SU-DHL-6 (cell line): ENCODE measurements at regions not wholly inside any gene's neighbourhood (a gene's known extent, or its start where the extent isn't known, plus 50 kb on each side); places are given as distances from the start of the nearest gene placed in this dataset.

Source experiments
- H2AFZ ChIP-seq: fragments of 200-600 bp; sonication (generic); 2 replicates; pipeline ENCODE4 v1.6.1; 2014; ENCODE audit warnings: low read depth, mild to moderate bottlenecking, moderate library complexity, mixed read lengths, antibody characterized with exemption, low read length; ENCODE audit not compliant: severe bottlenecking
- H3F3A ChIP-seq: fragments of 200-600 bp; shearing (Covaris generic); 2 replicates; pipeline ENCODE4 v1.6.0; 2016; ENCODE audit warnings: antibody characterized with exemption, mild to moderate bottlenecking; ENCODE audit not compliant: insufficient read depth
- H3K27ac ChIP-seq: fragments of 200-600 bp; sonication (generic); 2 replicates; pipeline ENCODE4 v1.5.1; 2016; ENCODE audit warnings: low read depth, mild to moderate bottlenecking, low read length, moderate library complexity, mixed read lengths
- H3K27me3 ChIP-seq: fragments of 200-600 bp; sonication (generic), shearing (Covaris generic); 2 replicates; pipeline ENCODE4 v1.6.0; 2014; ENCODE audit warnings: mild to moderate bottlenecking, low read length
- H3K36me3 ChIP-seq: fragments of 200-600 bp; sonication (generic); 2 replicates; pipeline ENCODE4 v1.6.1; 2014; ENCODE audit warnings: mild to moderate bottlenecking, low read length, mixed read lengths
- H3K4me2 ChIP-seq: fragments of 300-600, 200-600 bp; shearing (Covaris generic), sonication (generic); 2 replicates; pipeline ENCODE4 v1.6.0; 2014; ENCODE audit warnings: low read length, low read depth, mild to moderate bottlenecking; ENCODE audit not compliant: poor library complexity, severe bottlenecking
- H3K4me3 ChIP-seq: fragments of 200-600 bp; sonication (generic); 2 replicates; pipeline ENCODE4 v1.5.1; 2014; ENCODE audit warnings: antibody characterized with exemption, low read length, mild to moderate bottlenecking, mixed read lengths; ENCODE audit not compliant: insufficient read depth, poor library complexity, severe bottlenecking
- H3K79me2 ChIP-seq: fragments of 200-600 bp; sonication (generic); 2 replicates; pipeline ENCODE4 v1.6.1; 2014; ENCODE audit warnings: mild to moderate bottlenecking, low read length, moderate library complexity; ENCODE audit not compliant: insufficient read depth
- H3K9ac ChIP-seq: fragments of 200-600 bp; sonication (generic); 2 replicates; pipeline ENCODE4 v1.7.0; 2014; ENCODE audit warnings: mild to moderate bottlenecking, low read length
- H3K9me2 ChIP-seq: fragments of 200-600 bp; sonication (generic); replicated peaks from 2 replicates; pipeline ENCODE4 v1.6.1; 2014; ENCODE audit warnings: low read length; ENCODE audit not compliant: insufficient read depth
- H3K9me3 ChIP-seq: fragments of 200-600 bp; sonication (generic); 2 replicates; pipeline ENCODE4 v1.6.1; 2014; ENCODE audit warnings: low read length, mixed read lengths; ENCODE audit not compliant: insufficient read depth
- H4K20me1 ChIP-seq: fragments of 200-600 bp; sonication (generic); 2 replicates; pipeline ENCODE4 v1.6.1; 2014; ENCODE audit warnings: low read depth, mild to moderate bottlenecking, antibody characterized with exemption, low read length, moderate library complexity, mixed read lengths
- CTCF ChIP-seq: fragments of 200-600 bp; sonication (generic); IDR thresholded peaks from one replicate; pipeline ENCODE4 v1.5.1; 2017; ENCODE audit warnings: antibody characterized with exemption, mild to moderate bottlenecking, low read length, moderate library complexity; ENCODE audit not compliant: insufficient read depth, poor library complexity, severe bottlenecking
- EZH2phosphoT487 ChIP-seq: fragments of 200-600 bp; sonication (generic), shearing (Covaris generic); conservative IDR thresholded peaks from 2 replicates; pipeline ENCODE4 v1.6.1; 2018; ENCODE audit warnings: mild to moderate bottlenecking, antibody characterized with exemption, low read length, moderate library complexity, mixed read lengths

GRCh38 chr14:104434214-104435076 lies 145.1 kb upstream of the C14orf180 start:
- H3K27me3 ChIP-seq, result no peaks in the 10 kb centered on the region
- H3K79me2 ChIP-seq, result no peaks in the 10 kb centered on the region
- no peaks in the 10 kb centered on the region for H3F3A ChIP-seq
- no peak overlapping the region for H3K4me2 ChIP-seq
- no peaks in the 10 kb centered on the region for H4K20me1 ChIP-seq
- TF ChIP-seq EZH2phosphoT487 (no peak), CTCF (no peak)
- H3K27ac ChIP-seq, result no peak overlapping the region
- H2AFZ ChIP-seq, result no peak overlapping the region
- no peak overlapping the region for H3K4me3 ChIP-seq
- no peaks in the 10 kb centered on the region for H3K9me3 ChIP-seq
- H3K36me3 ChIP-seq, result no peaks in the 10 kb centered on the region
- no peaks in the 10 kb centered on the region for H3K9me2 ChIP-seq
- no peak overlapping the region for H3K9ac ChIP-seq

- H3K9me3 ChIP-seq, result no peaks in the 10 kb centered on the region
- no peaks in the 10 kb centered on the region for H3F3A ChIP-seq
- no peak overlapping the region for H3K4me2 ChIP-seq
- H4K20me1 ChIP-seq, result no peaks in the 10 kb centered on the region
- no peaks in the 10 kb centered on the region for H3K27me3 ChIP-seq
- H3K79me2 ChIP-seq, result no peaks in the 10 kb centered on the region
- no peak overlapping the region for H3K9ac ChIP-seq
- no peak overlapping the region for H3K27ac ChIP-seq
- no peak overlapping the region for H3K4me3 ChIP-seq
- no peaks in the 10 kb centered on the region for H3K9me2 ChIP-seq
- TF ChIP-seq EZH2phosphoT487, result no peak
- TF ChIP-seq CTCF, result no peak
- H2AFZ ChIP-seq, result no peak overlapping the region
- no peaks in the 10 kb centered on the region for H3K36me3 ChIP-seq
These were observed 144.2 kb upstream of the C14orf180 start for GRCh38 chr14:104435147-104436046.

GRCh38 chr14:104436047-104436591 lies 143.4 kb upstream of the C14orf180 start:
- Histone ChIP-seq H3F3A (no peaks in the 10 kb centered on the region), H3K27ac (no peak overlapping the region), H3K9ac (no peak overlapping the region), H3K4me2 (no peak overlapping the region), H3K4me3 (no peak overlapping the region), H3K36me3 (no peaks in the 10 kb centered on the region), H3K79me2 (no peaks in the 10 kb centered on the region), H3K27me3 (no peaks in the 10 kb centered on the region), H4K20me1 (no peaks in the 10 kb centered on the region), H3K9me2 (no peaks in the 10 kb centered on the region), H3K9me3 (no peaks in the 10 kb centered on the region), H2AFZ (no peak overlapping the region)
- TF ChIP-seq EZH2phosphoT487 (no peak), CTCF (no peak)
